Suppressor macrophage treated with lipopolysaccharide for 1 hour (primary cell): ENCODE measurements at regions not wholly inside any gene's neighbourhood (a gene's known extent, or its start where the extent isn't known, plus 50 kb on each side); places are given as distances from the start of the nearest gene placed in this dataset.

Source experiments
- DNase-seq, 3 donors: peaks; one replicate each; pipeline ENCODE4 v3.0.0-alpha.2; 2020 to 2022

DNA sequence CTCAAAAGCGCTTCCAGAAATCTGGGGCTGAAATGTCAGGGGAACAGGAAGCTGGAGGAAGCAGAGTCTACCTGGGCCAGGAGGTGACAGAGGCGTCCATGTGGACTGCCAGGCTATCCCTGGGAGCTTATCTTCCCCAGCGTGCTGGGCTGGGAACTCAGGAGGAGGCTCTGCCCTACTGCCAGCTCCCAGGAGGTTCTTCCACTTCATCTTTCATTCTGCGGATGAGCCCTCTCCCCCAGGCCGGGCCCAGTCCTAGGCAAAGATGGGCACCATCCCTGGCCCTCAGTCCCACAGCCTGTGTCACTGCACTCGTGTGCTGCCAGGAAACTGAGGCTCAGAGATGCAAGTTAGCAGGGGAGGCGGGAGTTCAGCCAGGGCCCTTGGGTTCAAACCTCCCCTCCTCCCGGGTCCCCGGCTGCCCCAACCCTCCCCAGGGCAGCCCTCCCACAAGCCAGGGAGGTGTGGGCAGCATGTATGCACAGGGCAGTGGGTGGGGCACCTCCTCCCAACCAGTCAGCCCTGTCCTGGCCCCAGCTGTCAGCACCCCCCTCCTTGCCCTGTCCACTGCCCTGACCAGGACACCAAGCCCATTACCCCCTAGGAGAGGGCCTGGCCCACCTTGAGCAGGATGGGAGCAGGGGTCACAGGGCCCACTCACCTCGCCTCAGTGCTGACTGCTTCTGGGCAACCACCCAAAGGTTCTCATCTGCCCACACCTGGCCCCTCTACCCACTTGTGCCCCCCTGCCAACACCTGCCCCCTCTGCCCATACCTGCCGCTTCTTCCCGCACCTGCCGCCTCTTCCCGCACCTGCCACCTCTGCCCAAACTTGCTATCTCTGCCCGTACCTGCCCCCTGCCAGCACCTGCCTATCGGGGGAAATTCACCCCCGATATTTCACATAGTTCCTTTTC, 226.0 kb downstream of the NPHP4 start:
- DNase-seq, result no peak

DNA sequence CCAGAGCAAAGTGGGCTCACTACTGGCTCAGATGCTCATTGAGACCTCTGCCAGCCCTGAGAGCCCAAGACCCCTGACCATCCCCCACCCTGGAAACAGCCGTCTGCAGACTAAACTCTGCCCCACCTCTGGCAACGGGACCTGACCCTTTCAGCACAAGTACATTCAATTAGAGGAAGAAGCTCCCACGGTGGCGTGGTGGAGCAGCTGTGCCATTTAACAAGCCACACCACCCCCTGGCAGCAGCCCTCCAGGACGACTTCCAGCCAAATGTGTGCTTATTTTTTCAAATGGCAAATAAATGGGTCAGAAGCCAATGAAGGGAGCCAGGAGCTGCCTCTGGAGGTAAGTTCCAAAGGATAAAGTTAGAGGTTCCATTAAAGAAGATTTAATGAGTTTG, 226.7 kb downstream of the NPHP4 start:
- DNase-seq, result no peak

DNA sequence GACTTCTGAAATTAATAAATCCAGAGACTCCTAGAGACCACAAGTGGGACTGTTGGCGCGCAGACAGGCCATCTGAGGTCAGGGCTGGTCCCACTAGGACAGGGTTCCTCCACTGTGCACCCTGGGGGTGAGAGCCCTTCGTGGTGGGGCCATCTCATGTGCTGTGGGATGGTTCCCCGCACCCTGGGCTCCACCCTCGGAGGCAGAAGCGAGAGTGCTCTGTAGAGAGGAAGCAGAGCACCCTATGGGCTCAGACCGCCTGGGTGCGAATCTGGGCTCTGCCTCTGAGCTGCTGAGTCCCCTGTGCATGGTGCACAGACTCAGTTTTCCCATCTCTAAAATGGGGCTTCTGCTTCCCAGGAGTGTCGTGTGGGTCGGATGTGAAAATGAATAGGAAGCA, 227.3 kb downstream of the NPHP4 start:
- no peak for DNase-seq

DNA sequence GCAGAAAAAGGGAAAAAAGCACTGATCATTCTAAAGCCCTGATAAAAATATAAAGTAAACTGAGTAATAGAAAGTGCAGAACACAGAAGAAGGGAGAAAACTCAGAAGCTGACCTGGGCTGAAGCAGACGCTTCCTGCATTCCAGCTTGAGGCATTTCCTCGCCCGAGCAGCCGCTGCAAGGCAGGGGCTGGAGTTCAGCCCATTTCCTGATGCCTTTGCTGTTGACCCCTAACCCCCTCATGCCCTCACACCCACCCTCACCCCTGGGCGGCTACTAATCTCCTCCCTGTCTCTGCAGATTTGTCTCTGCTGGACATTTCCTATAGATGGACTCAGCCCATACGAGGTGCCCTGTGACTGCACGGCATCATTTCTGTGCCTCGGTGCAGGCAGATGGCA, 227.8 kb downstream of the NPHP4 start:
- no peak for DNase-seq

DNA sequence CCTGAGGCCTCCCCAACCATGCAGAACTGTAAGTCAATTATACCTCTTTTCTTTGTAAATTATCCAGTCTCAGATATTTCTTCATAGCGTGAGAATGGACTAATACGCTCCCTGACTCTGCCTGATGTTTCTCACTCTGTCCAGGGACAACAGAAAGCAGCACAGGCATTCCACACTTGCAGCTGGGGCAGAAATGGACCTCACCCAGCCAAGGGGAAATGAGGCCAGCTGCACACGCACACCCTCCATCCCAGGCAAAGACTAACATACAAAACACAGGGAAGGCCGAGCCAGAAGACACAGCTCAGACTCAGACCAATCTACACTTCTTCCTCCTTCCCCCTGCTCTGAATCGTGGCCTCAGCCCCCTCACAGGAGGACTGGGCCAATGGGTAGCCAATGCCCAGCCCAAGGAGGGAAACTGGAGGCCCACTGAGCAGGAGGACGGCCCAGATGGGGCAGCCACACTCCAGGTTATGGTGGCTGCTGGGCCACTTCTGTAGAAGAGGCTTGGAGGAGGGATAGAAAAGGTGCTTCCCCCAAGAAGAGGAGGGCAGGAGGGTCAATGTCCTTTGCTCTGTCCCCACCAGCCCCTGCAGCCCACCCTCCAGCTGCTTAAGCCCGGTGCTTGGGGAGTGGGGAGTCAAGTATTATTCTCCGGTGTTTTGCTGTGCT, 228.4 kb downstream of the NPHP4 start:
- DNase-seq, result no peak

DNA sequence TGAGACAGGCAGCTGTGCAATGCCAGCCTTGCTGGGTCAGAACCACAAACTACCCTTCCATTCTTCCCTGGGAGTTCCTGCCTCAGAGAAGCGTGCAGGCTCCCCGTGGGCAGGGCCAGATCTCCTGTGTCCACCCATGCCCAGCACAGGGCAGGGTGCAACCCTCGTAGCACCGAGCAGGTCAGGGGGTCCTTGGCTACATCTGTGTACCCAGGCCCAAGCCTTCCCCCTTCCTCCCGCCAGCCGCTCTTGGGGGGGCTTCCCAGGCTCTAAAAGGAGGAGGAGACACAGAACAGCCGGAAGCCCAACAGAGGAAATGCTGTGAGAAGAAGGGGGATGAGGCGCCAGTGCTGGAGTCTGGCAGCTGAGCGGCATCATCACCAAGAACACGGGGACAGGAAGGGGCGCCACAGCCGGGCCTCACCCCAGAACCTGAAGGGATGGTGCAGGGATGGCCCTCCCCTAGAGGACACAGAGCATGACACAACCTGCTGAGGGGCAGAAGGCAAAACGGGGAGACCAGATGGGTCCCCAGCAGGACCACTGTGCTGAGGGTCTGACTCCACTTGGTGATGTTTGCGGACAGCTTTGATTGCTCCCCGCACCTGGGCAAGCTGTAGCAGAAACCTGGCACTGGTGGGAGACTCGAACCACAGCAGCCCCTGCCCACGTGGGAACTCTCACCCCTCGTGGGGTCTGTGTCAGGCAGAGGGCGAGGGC, 233.2 kb downstream of the NPHP4 start:
- no peak for DNase-seq

DNA sequence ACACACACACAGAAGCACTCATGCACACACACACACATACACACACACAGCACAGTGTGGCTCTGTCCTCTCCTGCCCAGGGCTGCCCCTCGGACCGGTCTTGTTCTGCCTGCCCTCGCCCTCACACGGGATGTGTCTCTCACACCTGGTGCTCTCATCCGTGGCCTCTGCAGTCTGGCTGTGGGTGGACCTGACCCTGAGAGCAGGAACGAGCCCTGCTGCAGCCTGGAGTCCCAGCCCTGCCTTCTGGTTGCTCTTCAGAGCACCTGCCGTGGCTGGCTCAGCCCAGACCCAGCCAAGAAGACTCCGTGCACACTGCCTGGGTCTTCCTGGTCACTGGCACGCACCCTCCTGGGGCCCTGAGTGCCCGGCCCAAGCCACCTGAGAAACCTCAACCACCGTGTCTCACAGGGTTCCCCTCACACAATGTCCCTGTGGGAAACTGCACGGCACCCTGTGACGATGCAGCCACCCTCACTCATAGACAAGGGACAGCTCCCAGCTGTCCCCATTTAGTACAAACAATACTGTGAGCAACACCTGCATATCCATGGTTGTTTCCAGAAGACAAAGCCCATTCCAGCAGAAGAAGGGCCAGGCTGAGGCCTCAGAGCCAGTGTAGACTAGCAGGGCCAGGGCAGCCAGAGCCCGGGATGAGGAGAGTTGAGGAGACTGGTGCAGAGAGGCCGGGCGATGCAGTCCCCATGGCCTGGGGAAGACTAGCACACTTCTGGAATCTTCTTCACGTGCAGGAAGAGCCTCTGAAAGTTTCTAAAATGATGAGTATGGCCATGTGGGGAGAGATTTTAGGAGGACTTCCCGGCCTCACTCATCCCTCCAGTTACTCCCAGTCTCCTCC, 234.0 kb downstream of the NPHP4 start:
- no peak for DNase-seq

DNA sequence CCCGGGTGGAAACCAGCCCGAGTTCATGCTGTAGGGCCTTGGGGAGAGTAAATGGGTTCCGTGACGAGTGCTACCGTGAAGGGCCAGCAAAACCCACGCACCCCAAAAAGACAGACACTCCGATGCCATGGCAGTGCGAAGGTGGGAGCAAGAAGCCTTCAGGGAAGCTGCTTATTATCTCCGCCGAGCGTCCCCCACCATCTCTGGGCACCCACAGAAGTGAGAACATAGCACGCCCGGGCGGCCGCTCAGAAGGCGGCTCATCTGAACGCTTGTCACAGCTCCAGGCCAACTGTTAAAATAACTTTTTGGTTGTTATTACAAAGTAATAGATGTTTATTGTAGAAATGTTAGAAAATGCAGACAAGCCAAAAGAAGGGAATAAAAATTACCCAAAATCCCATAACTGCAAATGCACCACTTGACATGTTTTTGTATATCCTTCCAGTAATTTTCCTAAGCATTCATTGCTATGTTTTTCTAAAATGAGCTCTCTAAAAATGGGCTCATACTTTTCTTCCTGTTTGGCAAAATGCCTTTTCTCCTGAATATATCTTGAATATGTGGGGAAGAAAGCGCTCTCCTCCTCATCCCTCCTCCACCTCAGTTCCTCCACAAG, 234.9 kb downstream of the NPHP4 start:
- no peak for DNase-seq

DNA sequence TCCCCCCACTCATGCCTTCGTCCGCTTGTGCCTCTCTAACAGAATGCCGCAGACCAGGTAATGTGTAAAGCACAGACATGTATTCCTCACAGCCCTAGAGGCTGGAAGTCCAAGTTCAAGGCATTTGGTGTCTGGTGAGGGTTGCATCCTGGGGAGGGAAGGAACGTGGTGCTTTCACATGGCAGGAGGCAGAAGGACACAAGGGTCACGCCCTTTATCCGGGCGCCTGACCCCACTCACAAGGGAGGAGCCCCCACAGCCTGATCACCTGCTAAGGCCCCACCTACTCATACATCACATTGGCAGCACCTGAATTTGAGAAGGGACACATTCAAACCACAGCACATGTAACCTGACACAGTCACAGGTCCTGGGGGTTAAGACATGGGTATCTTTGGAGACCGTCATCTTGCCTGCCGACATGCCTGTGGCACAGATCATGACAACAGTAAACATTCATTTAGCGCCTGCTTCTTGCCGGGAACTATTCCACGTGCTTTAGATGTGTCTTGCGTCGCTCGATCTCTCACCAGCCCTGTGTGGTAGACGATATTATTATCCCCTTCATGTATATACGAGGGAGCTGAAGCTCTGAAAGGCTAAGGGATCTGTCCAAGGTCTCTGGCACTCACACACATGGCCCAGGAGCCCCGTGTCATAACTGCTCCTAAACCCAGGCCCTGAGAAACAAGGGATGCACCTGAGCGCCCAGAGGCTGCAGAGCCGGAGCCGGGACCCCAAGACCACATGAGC, 235.6 kb downstream of the NPHP4 start:
- no peak for DNase-seq

DNA sequence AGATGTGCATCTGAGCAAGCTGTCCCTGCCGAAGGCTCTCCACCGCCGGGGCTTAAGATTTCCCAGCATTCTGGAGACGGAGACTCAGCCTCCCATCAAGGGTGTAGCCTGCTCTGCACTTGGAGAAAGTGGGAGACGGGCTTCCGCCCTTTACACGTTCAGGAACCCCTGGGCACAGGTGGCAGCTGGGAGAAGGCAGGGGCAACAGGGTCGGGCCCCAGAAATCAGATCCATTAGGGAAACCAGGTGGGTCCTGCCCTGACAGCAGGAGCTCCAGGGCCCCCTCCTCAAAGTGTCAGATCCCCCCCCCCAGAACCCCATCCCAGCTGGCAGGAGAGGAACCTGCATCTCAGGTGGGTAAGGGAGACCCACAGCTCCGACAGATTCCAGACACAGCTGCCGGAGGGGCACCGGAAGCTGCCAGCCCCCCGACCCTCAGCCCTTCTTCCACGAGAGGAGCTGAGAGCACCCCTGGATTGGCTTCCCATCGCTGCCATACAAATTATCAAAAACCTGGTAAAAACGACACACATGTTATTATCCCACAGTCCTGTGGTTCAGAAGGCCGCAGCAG, 236.6 kb downstream of the NPHP4 start:
- DNase-seq, result no peak

DNA sequence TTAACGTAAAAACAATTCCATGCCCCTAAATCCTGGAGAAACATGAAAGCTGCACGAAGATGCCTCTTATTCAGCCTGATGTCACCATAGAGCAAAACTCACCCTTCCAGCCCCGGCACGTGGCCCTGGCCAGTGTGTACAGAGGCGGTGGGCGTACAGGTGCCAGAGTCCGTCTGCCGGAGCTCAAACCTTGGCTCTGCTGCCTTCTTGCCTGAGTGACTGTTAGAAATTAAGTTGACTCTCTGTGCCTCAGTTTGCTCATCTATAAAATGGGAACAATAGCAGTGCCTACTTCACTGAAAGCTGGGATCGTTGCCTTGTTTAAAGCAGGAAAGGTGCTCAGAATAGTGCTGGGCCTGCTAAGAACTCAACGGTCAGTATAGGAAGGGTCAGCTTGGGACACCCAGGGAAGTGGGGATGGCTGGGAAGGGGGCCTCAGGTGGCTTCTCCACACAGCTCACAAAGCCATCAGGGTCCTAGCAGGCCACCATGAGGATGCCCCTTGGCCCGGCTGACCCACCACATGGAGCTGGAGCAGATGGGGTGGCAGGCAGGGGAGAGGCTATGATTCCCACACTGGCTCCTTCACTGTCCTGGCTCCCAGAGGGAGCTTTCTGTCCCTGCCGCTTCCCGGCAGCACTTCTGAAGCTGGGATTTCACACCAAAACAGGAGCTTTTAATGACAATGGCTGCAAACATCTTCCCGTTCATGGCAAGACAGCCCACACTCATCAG, 237.2 kb downstream of the NPHP4 start:
- DNase-seq, result no peak

DNA sequence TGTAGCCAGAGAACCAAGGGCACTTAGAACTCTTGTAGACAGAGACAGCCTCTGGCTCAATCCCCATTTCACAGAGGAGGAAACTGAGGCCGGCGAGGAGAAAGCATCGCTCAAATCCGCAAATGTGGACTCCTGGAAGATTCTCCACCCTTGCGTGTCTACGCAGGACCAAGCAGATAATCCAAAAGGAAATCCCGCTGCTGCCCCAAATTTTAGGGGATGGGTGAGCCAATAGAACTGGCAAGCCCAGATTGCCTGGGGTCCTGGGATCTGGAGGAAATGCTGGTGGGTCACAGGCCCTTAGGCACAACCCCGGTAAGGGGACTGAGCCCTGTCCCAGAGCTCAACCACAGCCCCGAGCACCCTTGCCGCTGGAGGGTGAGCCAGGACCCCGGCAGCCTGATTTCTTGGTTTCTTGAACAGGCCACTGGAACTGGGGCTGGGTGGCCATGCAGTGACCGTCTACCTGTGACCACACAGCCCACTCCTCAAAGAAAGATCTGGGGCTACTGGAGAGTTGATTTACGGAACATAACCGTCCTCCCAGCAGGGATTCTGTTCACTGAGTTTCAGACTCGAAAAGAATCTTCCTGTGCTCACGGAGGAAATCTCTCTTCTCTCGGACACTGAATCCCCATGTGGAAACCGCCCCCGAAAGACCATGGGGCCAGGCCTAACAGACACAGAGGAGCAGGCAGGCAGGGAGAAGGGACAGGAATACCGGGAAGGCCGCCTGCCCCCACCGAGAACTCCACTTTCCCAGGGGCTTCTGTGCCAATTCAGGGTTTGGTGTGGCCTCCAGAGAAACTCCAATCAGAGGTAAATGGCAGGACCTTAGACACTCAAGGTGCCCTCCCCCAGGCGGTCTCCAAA, 238.4 kb downstream of the NPHP4 start:
- DNase-seq, result no peak

DNA sequence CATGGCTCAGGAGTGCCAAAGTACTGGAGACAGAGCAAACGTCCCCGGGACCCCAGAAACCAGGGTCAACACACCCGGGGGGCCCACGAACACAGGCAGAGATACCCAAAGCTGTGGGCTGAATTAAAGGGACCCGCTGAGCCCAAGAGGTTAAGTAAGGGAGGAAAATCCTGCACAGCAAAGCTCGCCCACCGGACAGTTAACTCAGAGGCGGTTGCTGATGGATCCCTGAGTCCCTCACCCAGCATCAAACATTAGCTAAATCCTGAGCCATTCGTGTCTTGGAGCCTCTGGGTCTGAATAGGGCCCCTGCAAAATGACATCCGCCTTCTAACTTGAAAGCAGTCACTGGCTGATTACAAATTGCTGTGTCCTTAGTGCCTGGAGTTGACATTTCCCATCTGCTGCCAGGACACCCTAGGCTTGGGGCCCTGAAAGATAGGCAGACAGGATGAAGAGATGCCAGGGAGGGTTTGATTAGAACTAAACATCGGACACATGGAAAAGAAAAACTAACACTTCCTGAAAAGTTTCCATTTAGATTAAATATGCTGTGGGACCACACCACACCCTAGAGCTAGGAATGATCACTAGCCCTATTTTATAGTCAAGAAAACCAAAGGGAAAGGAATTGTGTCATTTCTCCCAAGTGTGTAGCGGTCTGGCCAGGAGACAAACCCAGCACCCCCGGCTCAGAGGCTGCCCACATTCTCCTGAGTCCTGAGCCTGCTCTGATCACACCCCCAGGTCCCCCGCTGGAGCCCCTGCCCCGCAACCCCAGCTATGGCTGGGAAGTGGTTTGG, 239.3 kb downstream of the NPHP4 start:
- DNase-seq, result no peak

DNA sequence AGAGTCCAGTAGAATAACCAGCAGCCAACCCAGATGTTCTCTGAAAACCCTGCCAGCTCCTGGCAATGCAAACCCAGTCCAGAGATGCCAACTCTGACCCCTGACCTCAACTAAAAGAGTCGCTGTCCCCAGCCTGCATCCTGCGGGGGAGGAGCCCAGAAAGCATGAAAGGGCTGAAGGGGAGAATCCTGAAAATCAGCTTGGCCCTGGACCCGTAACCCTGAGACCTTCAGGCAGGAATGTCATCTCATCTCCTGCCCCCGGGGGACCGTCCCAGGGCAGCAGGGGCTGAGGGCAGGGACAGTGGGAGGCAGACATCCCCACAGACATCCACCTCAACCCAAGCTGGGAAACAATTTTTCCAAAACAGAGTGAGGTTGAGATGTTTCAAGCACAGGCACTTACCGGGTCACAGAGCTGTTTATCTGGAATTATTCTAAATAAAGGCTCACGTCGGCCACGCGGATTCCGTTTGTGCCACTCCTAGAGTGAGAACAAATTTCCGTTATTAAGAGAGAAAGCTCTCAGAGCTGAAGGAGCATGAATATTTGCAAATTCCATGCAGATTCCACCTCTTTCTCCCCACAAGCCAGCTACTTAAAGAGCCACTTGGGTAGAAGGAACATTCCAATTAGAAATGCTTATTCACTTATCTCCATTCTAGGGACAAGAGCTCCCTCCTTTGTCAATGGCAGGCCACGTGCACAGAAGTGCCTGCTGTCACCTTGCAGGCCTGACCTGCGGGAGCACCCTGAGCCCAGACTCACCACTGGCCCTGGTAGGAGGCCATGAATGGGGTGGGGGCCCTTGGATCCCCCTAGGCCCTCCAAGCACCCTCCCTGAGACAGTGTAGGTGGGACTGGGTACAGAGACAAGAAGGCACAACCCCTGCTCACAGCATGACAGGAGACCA, 240.1 kb downstream of the NPHP4 start:
- DNase-seq, result no peak

DNA sequence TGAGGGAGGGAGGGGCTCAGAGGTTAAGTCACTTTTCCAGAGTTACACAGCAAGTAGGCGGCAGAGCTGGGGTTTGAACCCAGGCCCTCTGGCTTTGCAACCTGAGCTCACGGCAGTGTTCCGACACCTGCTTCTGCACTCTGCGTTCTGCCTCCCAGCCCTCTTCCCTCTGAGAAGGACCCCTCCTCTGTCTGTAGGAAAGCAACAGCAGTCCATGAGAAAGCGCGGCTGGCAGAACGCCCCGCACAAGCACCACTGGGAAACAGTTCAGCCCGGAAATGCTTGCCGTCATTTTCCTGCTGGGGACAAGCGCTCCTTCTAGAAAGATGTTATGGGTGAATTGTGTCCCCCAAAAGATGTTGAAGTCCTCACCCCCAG, 241.1 kb downstream of the NPHP4 start:
- DNase-seq, result no peak

DNA sequence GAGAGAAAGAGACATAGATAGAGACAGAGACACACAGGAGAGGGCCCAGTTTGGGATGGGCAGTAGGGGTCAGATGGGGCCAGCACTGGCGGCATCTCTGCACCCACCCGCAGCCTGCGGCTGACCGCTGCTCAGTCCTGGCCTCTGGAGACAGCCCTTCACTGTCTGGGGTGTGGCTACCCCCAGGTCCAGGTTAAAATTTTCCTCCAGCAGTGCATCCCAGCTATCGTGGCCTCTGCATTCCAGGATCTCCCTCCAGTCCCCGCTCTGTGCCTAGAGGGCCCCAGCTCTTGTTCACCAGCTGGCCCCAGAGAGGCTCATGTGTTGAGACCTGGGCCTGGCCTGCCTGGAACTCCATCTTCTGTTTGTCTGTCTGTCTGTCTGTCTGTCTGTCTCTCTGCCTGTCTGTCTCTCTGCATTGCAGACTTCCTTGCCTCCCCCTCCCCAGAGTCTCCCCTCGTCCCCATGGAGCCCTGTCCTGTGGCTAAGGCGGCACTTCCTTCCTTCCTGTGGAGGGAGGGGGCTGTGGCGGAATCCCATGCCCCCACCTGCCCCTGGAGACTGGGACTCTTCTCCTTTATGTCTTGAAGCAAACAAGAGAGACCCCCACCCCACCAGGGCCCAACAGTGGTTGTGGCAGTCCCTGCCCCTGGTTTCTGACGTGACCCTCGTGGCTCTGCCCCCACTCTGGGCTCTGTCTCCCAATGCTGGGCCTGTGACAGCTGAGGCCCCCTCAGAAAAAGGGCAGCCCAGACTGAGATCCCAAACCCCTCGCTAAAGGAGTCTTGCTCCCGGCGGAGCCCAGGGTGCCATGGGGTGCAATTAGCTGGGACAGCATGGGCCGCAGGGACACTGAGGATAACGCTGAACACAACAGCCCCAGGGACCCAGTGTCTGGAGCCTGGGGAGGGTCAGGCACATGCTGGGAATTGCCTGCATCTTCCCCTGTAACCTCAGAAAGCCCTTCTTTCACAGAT, 241.8 kb downstream of the NPHP4 start:
- DNase-seq, result no peak
